Liver (tissue), 8 donors: ENCODE measurements at regions not wholly inside any gene's neighbourhood (a gene's known extent, or its start where the extent isn't known, plus 50 kb on each side); places are given as distances from the start of the nearest gene placed in this dataset.
A peak's percentile ranks its signal among the peaks of the same experiment; 100 is the strongest.

Experiments
- DNase-seq: peaks from one replicate; pipeline ENCODE4 v3.0.0-alpha.2; 2017; ENCODE audit warnings: low spot score
- H3K27ac ChIP-seq, 2 donors: one replicate each; pipeline ENCODE4 v1.7.0; 2013; ENCODE audit warnings: inconsistent platforms in 2 of 2, low read length in 2 of 2, control low read depth in 1 of 2, low read depth in 1 of 2, mild to moderate bottlenecking in 1 of 2
- H3K27me3 ChIP-seq, 4 donors: one replicate each; pipeline versions ENCODE4 v1.6.1 to v1.7.0; 2013; ENCODE audit warnings: low read length in 3 of 4, inconsistent platforms in 1 of 4, mild to moderate bottlenecking in 1 of 4, moderate library complexity in 1 of 4; ENCODE audit not compliant: control insufficient read depth in 4 of 4, insufficient read depth in 4 of 4
- H3K36me3 ChIP-seq, 4 donors: one replicate each; pipeline versions ENCODE4 v1.6.1 to v1.7.0; 2013; ENCODE audit warnings: low read length in 3 of 4, mild to moderate bottlenecking in 3 of 4, low read depth in 1 of 4, moderate library complexity in 1 of 4; ENCODE audit not compliant: control insufficient read depth in 4 of 4, insufficient read depth in 3 of 4
- H3K4me1 ChIP-seq, 4 donors: one replicate each; pipeline versions ENCODE4 v1.6.1 to v1.7.0; 2013; ENCODE audit warnings: low read length in 3 of 4, mild to moderate bottlenecking in 3 of 4, moderate library complexity in 1 of 4; ENCODE audit not compliant: control insufficient read depth in 4 of 4, insufficient read depth in 4 of 4
- H3K4me3 ChIP-seq, 3 donors: one replicate each; pipeline versions ENCODE4 v1.6.1 to v1.7.0; 2013; ENCODE audit warnings: low read length in 3 of 3, control low read depth in 1 of 3, low read depth in 1 of 3, mild to moderate bottlenecking in 1 of 3
- H3K9ac ChIP-seq, 2 donors: one replicate each; pipeline ENCODE4 v1.7.0; 2013; ENCODE audit warnings: low read length in 2 of 2, mild to moderate bottlenecking in 2 of 2, moderate library complexity in 2 of 2, control low read depth in 1 of 2, low read depth in 1 of 2
- H3K9me3 ChIP-seq, 4 donors: one replicate each; pipeline versions ENCODE4 v1.6.1 to v1.7.0; 2013; ENCODE audit warnings: low read length in 3 of 4; ENCODE audit not compliant: control insufficient read depth in 4 of 4
- EGR1 ChIP-seq, 2 donors: IDR thresholded peaks; 2 replicates each; pipeline ENCODE4 v1.6.1; 2016 to 2018; ENCODE audit warnings: antibody characterized with exemption in 2 of 2, low read depth in 2 of 2
- FOXA1 ChIP-seq: IDR thresholded peaks from 2 replicates; pipeline ENCODE4 v1.6.1; 2016; ENCODE audit warnings: antibody characterized with exemption
- GABPA ChIP-seq, 2 donors: IDR thresholded peaks in 1 of 2; conservative IDR thresholded peaks in 1 of 2; 2 replicates each; pipeline ENCODE4 v1.6.1; 2016; ENCODE audit warnings: antibody characterized with exemption in 2 of 2, mild to moderate bottlenecking in 1 of 2, moderate library complexity in 1 of 2
- HNF4A ChIP-seq, 2 donors: conservative IDR thresholded peaks; 2 replicates each; pipeline ENCODE4 v1.6.1; 2016; ENCODE audit warnings: antibody characterized with exemption in 2 of 2, mild to moderate bottlenecking in 2 of 2
- HNF4G ChIP-seq: IDR thresholded peaks from 2 replicates; pipeline ENCODE4 v1.6.1; 2016; ENCODE audit warnings: antibody characterized with exemption
- RAD21 ChIP-seq, 2 donors: IDR thresholded peaks; 2 replicates each; pipeline ENCODE4 v1.6.1; 2016; ENCODE audit warnings: antibody characterized with exemption in 2 of 2, mild to moderate bottlenecking in 2 of 2
- REST ChIP-seq: IDR thresholded peaks from 2 replicates; pipeline ENCODE4 v1.6.1; 2016; ENCODE audit warnings: antibody characterized with exemption, mild to moderate bottlenecking
- RXRA ChIP-seq, 2 donors: IDR thresholded peaks; 2 replicates each; pipeline ENCODE4 v1.6.1; 2017 to 2018; ENCODE audit warnings: antibody characterized with exemption in 2 of 2, mild to moderate bottlenecking in 1 of 2
- SP1 ChIP-seq: IDR thresholded peaks from 2 replicates; pipeline ENCODE4 v1.6.1; 2018; ENCODE audit warnings: antibody characterized with exemption, mild to moderate bottlenecking
- TAF1 ChIP-seq: conservative IDR thresholded peaks from 2 replicates; pipeline ENCODE4 v1.6.1; 2016; ENCODE audit warnings: antibody characterized with exemption, mild to moderate bottlenecking
- YY1 ChIP-seq: IDR thresholded peaks from 2 replicates; pipeline ENCODE4 v1.6.1; 2016; ENCODE audit warnings: antibody characterized with exemption, mild to moderate bottlenecking
- whole genome bisulfite sequencing: extraction: QIAGEN DNeasy Blood & Tissue Kit; methylation state at CpG from one replicate; pipeline ENCODE4 v1.1.7; 2013; 5-methylcytosine and 5-hydroxymethylcytosine counted together
- TF ChIP-seq, protein P1 (sequence below): IDR thresholded peaks from 2 replicates; pipeline ENCODE4 v1.6.1; 2016; ENCODE audit warnings: antibody characterized with exemption
- TF ChIP-seq, protein P2 (sequence below): fragments of 150-350 bp; IDR thresholded peaks from 2 replicates; pipeline ENCODE4 v1.5.1; 2017; ENCODE audit warnings: improper control_type of control experiment, low read depth, low read length; ENCODE audit not compliant: missing input control
- TF ChIP-seq, protein P3 (sequence below): IDR thresholded peaks from 2 replicates; pipeline ENCODE4 v1.6.1; 2016; ENCODE audit warnings: antibody characterized with exemption
- donor health status: healthy.
- donor health status: healthy.
- donor health status: healthy.
- donor health status: healthy.
- donor health status: healthy.

DNA sequence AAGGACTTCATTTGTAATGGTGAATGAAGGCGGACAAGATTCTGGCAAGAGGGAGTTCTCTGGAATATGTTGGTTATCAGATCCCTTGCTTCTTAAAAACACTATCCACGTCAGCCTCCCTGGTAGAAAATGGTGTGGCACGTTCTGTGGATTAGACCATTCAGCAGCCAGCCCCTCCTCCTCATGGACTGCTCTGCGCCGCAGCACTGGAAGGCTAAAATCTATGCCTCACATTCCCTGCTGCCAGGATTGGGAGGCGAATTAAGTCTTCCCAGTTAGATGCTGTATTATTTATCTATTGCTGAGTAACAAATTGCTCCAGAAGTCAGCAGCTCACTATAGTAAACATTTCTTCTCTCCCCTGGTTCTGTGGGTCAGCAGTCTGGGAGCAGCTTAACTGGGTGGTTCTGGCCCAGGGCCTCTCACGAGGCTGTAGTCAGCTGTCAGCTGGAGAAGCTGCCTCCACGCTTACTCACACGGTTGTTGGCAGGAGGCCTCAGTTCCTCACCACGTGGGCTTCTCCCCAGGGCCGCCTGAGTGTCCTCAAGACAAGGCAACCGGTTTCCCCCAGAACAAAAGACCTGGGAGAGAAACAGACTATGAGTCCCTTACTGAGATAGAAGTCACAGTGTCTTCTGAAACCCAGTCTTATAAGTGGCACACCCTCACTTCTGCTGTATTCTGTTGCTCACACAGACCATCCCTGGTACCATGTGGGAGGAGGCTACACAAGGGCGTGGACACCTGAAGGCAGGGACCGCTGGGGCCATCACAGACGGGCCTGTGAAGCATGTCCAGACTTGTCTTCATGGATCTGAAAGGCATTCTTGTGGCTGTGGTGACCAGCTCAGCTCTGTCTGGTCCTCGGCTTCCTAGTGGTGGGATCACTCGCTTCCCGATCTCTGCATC is 101.0 kb downstream of the NRN1 start:
- Histone ChIP-seq H3K9me3 (no peaks in the 10 kb centered on the region), H3K4me3 (no peak overlapping the region), H3K4me1 (no peaks in the 10 kb centered on the region), H3K27ac (no peak overlapping the region), H3K9ac (no peak overlapping the region), H3K36me3 (no peaks in the 10 kb centered on the region), H3K27me3 (no peaks in the 10 kb centered on the region)
- TF ChIP-seq, protein P1, sequence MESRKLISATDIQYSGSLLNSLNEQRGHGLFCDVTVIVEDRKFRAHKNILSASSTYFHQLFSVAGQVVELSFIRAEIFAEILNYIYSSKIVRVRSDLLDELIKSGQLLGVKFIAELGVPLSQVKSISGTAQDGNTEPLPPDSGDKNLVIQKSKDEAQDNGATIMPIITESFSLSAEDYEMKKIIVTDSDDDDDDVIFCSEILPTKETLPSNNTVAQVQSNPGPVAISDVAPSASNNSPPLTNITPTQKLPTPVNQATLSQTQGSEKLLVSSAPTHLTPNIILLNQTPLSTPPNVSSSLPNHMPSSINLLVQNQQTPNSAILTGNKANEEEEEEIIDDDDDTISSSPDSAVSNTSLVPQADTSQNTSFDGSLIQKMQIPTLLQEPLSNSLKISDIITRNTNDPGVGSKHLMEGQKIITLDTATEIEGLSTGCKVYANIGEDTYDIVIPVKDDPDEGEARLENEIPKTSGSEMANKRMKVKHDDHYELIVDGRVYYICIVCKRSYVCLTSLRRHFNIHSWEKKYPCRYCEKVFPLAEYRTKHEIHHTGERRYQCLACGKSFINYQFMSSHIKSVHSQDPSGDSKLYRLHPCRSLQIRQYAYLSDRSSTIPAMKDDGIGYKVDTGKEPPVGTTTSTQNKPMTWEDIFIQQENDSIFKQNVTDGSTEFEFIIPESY: no peak
- TF ChIP-seq RXRA (IDR thresholded peaks at IDR 0.05) (no peak), TAF1 (no peak), YY1 (no peak), RAD21 (IDR thresholded peaks at IDR 0.05) (no peak), EGR1 (IDR thresholded peaks at IDR 0.05; ENCODE audit: low read depth in 2 of 2) (no peak), SP1 (no peak), FOXA1 (no peak), HNF4A (conservative IDR thresholded peaks at IDR 0.05) (no peak), HNF4G (no peak), GABPA (IDR thresholded peaks at IDR 0.05 in 1 of 2, conservative IDR thresholded peaks at IDR 0.05 in 1 of 2) (no peak), REST (no peak)
- TF ChIP-seq, protein P2, sequence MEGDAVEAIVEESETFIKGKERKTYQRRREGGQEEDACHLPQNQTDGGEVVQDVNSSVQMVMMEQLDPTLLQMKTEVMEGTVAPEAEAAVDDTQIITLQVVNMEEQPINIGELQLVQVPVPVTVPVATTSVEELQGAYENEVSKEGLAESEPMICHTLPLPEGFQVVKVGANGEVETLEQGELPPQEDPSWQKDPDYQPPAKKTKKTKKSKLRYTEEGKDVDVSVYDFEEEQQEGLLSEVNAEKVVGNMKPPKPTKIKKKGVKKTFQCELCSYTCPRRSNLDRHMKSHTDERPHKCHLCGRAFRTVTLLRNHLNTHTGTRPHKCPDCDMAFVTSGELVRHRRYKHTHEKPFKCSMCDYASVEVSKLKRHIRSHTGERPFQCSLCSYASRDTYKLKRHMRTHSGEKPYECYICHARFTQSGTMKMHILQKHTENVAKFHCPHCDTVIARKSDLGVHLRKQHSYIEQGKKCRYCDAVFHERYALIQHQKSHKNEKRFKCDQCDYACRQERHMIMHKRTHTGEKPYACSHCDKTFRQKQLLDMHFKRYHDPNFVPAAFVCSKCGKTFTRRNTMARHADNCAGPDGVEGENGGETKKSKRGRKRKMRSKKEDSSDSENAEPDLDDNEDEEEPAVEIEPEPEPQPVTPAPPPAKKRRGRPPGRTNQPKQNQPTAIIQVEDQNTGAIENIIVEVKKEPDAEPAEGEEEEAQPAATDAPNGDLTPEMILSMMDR: no peak
- TF ChIP-seq, protein P3, sequence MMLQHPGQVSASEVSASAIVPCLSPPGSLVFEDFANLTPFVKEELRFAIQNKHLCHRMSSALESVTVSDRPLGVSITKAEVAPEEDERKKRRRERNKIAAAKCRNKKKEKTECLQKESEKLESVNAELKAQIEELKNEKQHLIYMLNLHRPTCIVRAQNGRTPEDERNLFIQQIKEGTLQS: no peak
- no peak for DNase-seq
- WGBS: 83% methylated on average over 18 of the region's 18 CpGs

- no peaks in the 10 kb centered on the region for H3K36me3 ChIP-seq
- TF ChIP-seq, protein P2: no peak
- TF ChIP-seq REST (peak; percentile 87), TAF1 (no peak), RAD21 (IDR thresholded peaks at IDR 0.05) (no peak), GABPA (IDR thresholded peaks at IDR 0.05 in 1 of 2, conservative IDR thresholded peaks at IDR 0.05 in 1 of 2) (no peak), SP1 (no peak)
- no peak overlapping the region for H3K4me3 ChIP-seq
- H3K9ac ChIP-seq: no peak overlapping the region
- no peaks in the 10 kb centered on the region for H3K27me3 ChIP-seq
- H3K4me1 ChIP-seq: no peaks in the 10 kb centered on the region
- no peaks in the 10 kb centered on the region for H3K9me3 ChIP-seq
- no peak for DNase-seq
- 71% methylated on average over 4 of the region's 4 CpGs for WGBS
- no peak overlapping the region for H3K27ac ChIP-seq
These were observed 102.2 kb downstream of the NRN1 start for GRCh38 chr6:5904532-5904931.
